Neuronal stem cell (in vitro differentiated cells): ENCODE measurements at regions not wholly inside any gene's neighbourhood (a gene's known extent, or its start where the extent isn't known, plus 50 kb on each side); places are given as distances from the start of the nearest gene placed in this dataset.

Experiments
- DNase-seq: peaks from one replicate; pipeline ENCODE4 v3.0.0-alpha.2; 2013; ENCODE audit warnings: low spot score
- H2AFZ ChIP-seq: one replicate; pipeline ENCODE4 v1.6.1; 2013; ENCODE audit warnings: mild to moderate bottlenecking, low read length, inconsistent platforms
- H2AK5ac ChIP-seq: 2 replicates; pipeline ENCODE4 v1.6.1; 2013; ENCODE audit warnings: low read depth, mild to moderate bottlenecking, inconsistent platforms, low read length, moderate library complexity, mixed read lengths
- H2BK120ac ChIP-seq: 2 replicates; pipeline ENCODE4 v1.6.1; 2013; ENCODE audit warnings: low read depth, mild to moderate bottlenecking, inconsistent platforms, low read length, moderate library complexity, mixed read lengths
- H2BK12ac ChIP-seq: one replicate; pipeline ENCODE4 v1.6.1; 2013; ENCODE audit warnings: low read length, inconsistent platforms
- H2BK15ac ChIP-seq: 2 replicates; pipeline ENCODE4 v1.6.1; 2013; ENCODE audit warnings: mild to moderate bottlenecking, low read length, inconsistent platforms, mixed read lengths
- H2BK5ac ChIP-seq: one replicate; pipeline ENCODE4 v1.6.1; 2013; ENCODE audit warnings: inconsistent platforms, mild to moderate bottlenecking, low read length, moderate library complexity
- H3K14ac ChIP-seq: one replicate; pipeline ENCODE4 v1.6.1; 2013; ENCODE audit warnings: low read length, inconsistent platforms
- H3K18ac ChIP-seq: 2 replicates; pipeline ENCODE4 v1.6.1; 2013; ENCODE audit warnings: low read length, inconsistent platforms
- H3K23ac ChIP-seq: 2 replicates; pipeline ENCODE4 v1.6.1; 2013; ENCODE audit warnings: low read depth, mild to moderate bottlenecking, mixed read lengths, low read length, inconsistent platforms; ENCODE audit not compliant: poor library complexity
- H3K27ac ChIP-seq: replicated peaks from 3 replicates; pipeline ENCODE4 v1.5.1; 2013; ENCODE audit warnings: low read length, inconsistent platforms
- H3K27me3 ChIP-seq, 3 experiments: 2 replicates each; pipeline ENCODE4 v1.6.1; 2013; ENCODE audit warnings: low read length in 3 of 3, mild to moderate bottlenecking in 2 of 3, inconsistent platforms in 1 of 3, low read depth in 1 of 3, mixed read lengths in 1 of 3, moderate library complexity in 1 of 3; ENCODE audit not compliant: control insufficient read depth in 3 of 3, insufficient read depth in 3 of 3
- H3K36me3 ChIP-seq, 2 donors: replicated peaks in 1 of 2; 2 replicates each; pipeline ENCODE4 v1.6.1; 2013; ENCODE audit warnings: low read length in 2 of 2; ENCODE audit not compliant: control insufficient read depth in 2 of 2, insufficient read depth in 2 of 2
- H3K4ac ChIP-seq: 2 replicates; pipeline ENCODE4 v1.6.1; 2013; ENCODE audit warnings: inconsistent platforms, mild to moderate bottlenecking, low read length, moderate library complexity
- H3K4me1 ChIP-seq, 2 donors: 1 replicate in 1 of 2; 2 replicates in 1 of 2; pipeline ENCODE4 v1.6.1; 2013; ENCODE audit warnings: low read length in 2 of 2, low read depth in 1 of 2; ENCODE audit not compliant: control insufficient read depth in 2 of 2, insufficient read depth in 1 of 2
- H3K4me2 ChIP-seq: one replicate; pipeline ENCODE4 v1.6.1; 2013; ENCODE audit warnings: mild to moderate bottlenecking, low read length, inconsistent platforms; ENCODE audit not compliant: insufficient read depth, poor library complexity, severe bottlenecking
- H3K4me3 ChIP-seq, 2 donors: 2 replicates each; pipeline ENCODE4 v1.5.1; 2013; ENCODE audit warnings: low read length in 2 of 2, mild to moderate bottlenecking in 2 of 2, inconsistent platforms in 1 of 2, moderate library complexity in 1 of 2
- H3K79me1 ChIP-seq: one replicate; pipeline ENCODE4 v1.6.1; 2013; ENCODE audit warnings: low read depth, mild to moderate bottlenecking, inconsistent platforms, low read length, moderate library complexity
- H3K9ac ChIP-seq: one replicate; pipeline ENCODE4 v1.6.1; 2013; ENCODE audit warnings: mild to moderate bottlenecking, low read depth, low read length, inconsistent platforms; ENCODE audit not compliant: poor library complexity
- H3K9me3 ChIP-seq, 2 donors: replicated peaks in 1 of 2; 2 replicates each; pipeline versions ENCODE3 to v1.6.1; 2013; ENCODE audit warnings: low read length in 2 of 2, mild to moderate bottlenecking in 2 of 2, inconsistent platforms in 1 of 2, low read depth in 1 of 2, mixed read lengths in 1 of 2, moderate library complexity in 1 of 2; ENCODE audit not compliant: control insufficient read depth in 2 of 2, insufficient read depth in 1 of 2
- H4K8ac ChIP-seq: one replicate; pipeline ENCODE4 v1.6.1; 2013; ENCODE audit warnings: low read depth, mild to moderate bottlenecking, inconsistent platforms, low read length, moderate library complexity
- H4K91ac ChIP-seq: one replicate; pipeline ENCODE4 v1.6.1; 2013; ENCODE audit warnings: low read length, low read depth, mild to moderate bottlenecking, inconsistent platforms; ENCODE audit not compliant: poor library complexity
- WGBS, 2 donors: extraction: QIAGEN DNeasy Blood & Tissue Kit; methylation state at CpG; one replicate each; pipeline ENCODE4 v1.1.7; 2013; ENCODE audit warnings: missing lambda C conversion rate in 2 of 2, mixed read lengths in 1 of 2; ENCODE audit not compliant: insufficient read length in 2 of 2, insufficient replicate concordance in 1 of 2; ENCODE audit errors: extremely low coverage in 2 of 2; 5-methylcytosine and 5-hydroxymethylcytosine counted together

GRCh38 chr12:90020014-90020413, 311.4 kb upstream of the ATP2B1 start:
- Histone ChIP-seq H3K36me3 (no peaks in the 10 kb centered on the region), H3K4me2 (no peak overlapping the region), H3K27ac (no peak overlapping the region), H2BK5ac (no peak overlapping the region), H4K91ac (no peak overlapping the region), H3K9ac (no peak overlapping the region), H3K79me1 (no peaks in the 10 kb centered on the region), H3K4me3 (no peak overlapping the region), H4K8ac (no peak overlapping the region), H2AFZ (no peak overlapping the region), H3K14ac (no peak overlapping the region), H3K23ac (no peak overlapping the region), H2BK120ac (no peak overlapping the region), H2AK5ac (no peak overlapping the region), H3K18ac (no peak overlapping the region), H3K4ac (no peak overlapping the region), H3K27me3 (no peaks in the 10 kb centered on the region), H2BK12ac (no peak overlapping the region), H3K9me3 (peaks cover 0 to 1% of the 10 kb centered on the region in 2 donors), H3K4me1 (peaks cover 0 to 4% of the 10 kb centered on the region in 2 donors), H2BK15ac (no peak overlapping the region)
- no peak for DNase-seq
- WGBS, 2 donors: no CpG with 5 or more reads among the region's 1 CpG

GRCh38 chr12:90017316-90017715, 308.7 kb upstream of the ATP2B1 start:
- no peak overlapping the region for H4K8ac ChIP-seq
- H3K4me1 ChIP-seq: no peaks in the 10 kb centered on the region
- H2AK5ac ChIP-seq: no peak overlapping the region
- no peak overlapping the region for H4K91ac ChIP-seq
- no peak overlapping the region for H2BK12ac ChIP-seq
- H3K4me3 ChIP-seq: no peak overlapping the region
- no peak overlapping the region for H3K27ac ChIP-seq
- no peak overlapping the region for H2BK15ac ChIP-seq
- no peaks in the 10 kb centered on the region for H3K27me3 ChIP-seq
- no peak overlapping the region for H2BK120ac ChIP-seq
- no peak overlapping the region for H3K23ac ChIP-seq
- H2BK5ac ChIP-seq: no peak overlapping the region
- H3K9me3 ChIP-seq: peaks cover 0 to 1% of the 10 kb centered on the region in 2 donors
- H3K36me3 ChIP-seq: no peaks in the 10 kb centered on the region
- H2AFZ ChIP-seq: no peak overlapping the region
- H3K4me2 ChIP-seq: no peak overlapping the region
- H3K14ac ChIP-seq: no peak overlapping the region
- H3K79me1 ChIP-seq: no peaks in the 10 kb centered on the region
- WGBS, 2 donors: no CpG with 5 or more reads among the region's 2 CpGs
- no peak overlapping the region for H3K9ac ChIP-seq
- no peak overlapping the region for H3K18ac ChIP-seq
- no peak for DNase-seq
- H3K4ac ChIP-seq: no peak overlapping the region

GRCh38 chr12:90015228-90015627, 306.6 kb upstream of the ATP2B1 start:
- Histone ChIP-seq H2BK12ac (no peak overlapping the region), H3K4ac (no peak overlapping the region), H3K27ac (no peak overlapping the region), H3K18ac (no peak overlapping the region), H2BK5ac (no peak overlapping the region), H2AFZ (peak overlapping the region; percentile 6), H3K79me1 (no peaks in the 10 kb centered on the region), H3K9ac (no peak overlapping the region), H2BK120ac (no peak overlapping the region), H4K8ac (no peak overlapping the region), H2BK15ac (no peak overlapping the region), H3K23ac (no peak overlapping the region), H3K4me3 (no peak overlapping the region), H4K91ac (no peak overlapping the region), H3K4me2 (no peak overlapping the region), H3K36me3 (no peaks in the 10 kb centered on the region), H3K9me3 (peaks cover 0 to 1% of the 10 kb centered on the region in 2 donors), H3K4me1 (no peaks in the 10 kb centered on the region), H2AK5ac (no peak overlapping the region), H3K14ac (no peak overlapping the region), H3K27me3 (no peaks in the 10 kb centered on the region)
- no CpG with 5 or more reads among the region's 1 CpG for WGBS, 2 donors
- no peak for DNase-seq

- no peak overlapping the region for H2AK5ac ChIP-seq
- no peaks in the 10 kb centered on the region for H3K27me3 ChIP-seq
- H3K4me1 ChIP-seq: no peaks in the 10 kb centered on the region
- H3K27ac ChIP-seq: no peak overlapping the region
- H2BK15ac ChIP-seq: no peak overlapping the region
- no peaks in the 10 kb centered on the region for H3K36me3 ChIP-seq
- H3K23ac ChIP-seq: no peak overlapping the region
- H4K8ac ChIP-seq: no peak overlapping the region
- H3K9ac ChIP-seq: no peak overlapping the region
- no peaks in the 10 kb centered on the region for H3K79me1 ChIP-seq
- H3K4me3 ChIP-seq: no peak overlapping the region
- no peak overlapping the region for H2AFZ ChIP-seq
- H2BK120ac ChIP-seq: no peak overlapping the region
- no peak overlapping the region for H3K18ac ChIP-seq
- no peak overlapping the region for H3K4me2 ChIP-seq
- no peak overlapping the region for H4K91ac ChIP-seq
- no peak for DNase-seq
- no peak overlapping the region for H3K4ac ChIP-seq
- no peak overlapping the region for H3K14ac ChIP-seq
- H2BK12ac ChIP-seq: no peak overlapping the region
- no peaks in the 10 kb centered on the region for H3K9me3 ChIP-seq
- no peak overlapping the region for H2BK5ac ChIP-seq
Observed at GRCh38 chr12:90013409-90013808, 304.8 kb upstream of the ATP2B1 start.
